H1 (cell line): ENCODE measurements at regions not wholly inside any gene's neighbourhood (a gene's known extent, or its start where the extent isn't known, plus 50 kb on each side); places are given as distances from the start of the nearest gene placed in this dataset.
A peak's percentile ranks its signal among the peaks of the same experiment; 100 is the strongest.

ENCODE experiments used
- CTCF ChIA-PET: fragments of 300-600 bp; sonication (Branson Sonifier 250); formaldehyde crosslinking; loops from one replicate; lab custom pipeline; 2021; ENCODE audit not compliant: partially characterized antibody; lab: Charles Lee
- POLR2A ChIA-PET: fragments of 300-600 bp; sonication (Branson Sonifier 250); formaldehyde crosslinking; loops from one replicate; lab custom pipeline; 2021; ENCODE audit warnings: inconsistent platforms; ENCODE audit not compliant: partially characterized antibody; lab: Charles Lee
- DNase-seq, 2 experiments: peaks; one replicate each; pipeline versions ENCODE4 v3.0.0 to v3.0.0-alpha.2; 2010 to 2022; ENCODE audit warnings: low spot score in 2 of 2, low read depth in 1 of 2, mixed read lengths in 1 of 2
- FAIRE-seq: peaks from 2 replicates; lab custom pipeline; 2011; peaks lifted over from hg19 to GRCh38; lab: Jason Lieb, UNC
- H2AFZ ChIP-seq: 2 replicates; pipeline ENCODE4 v1.8.1; 2012; ENCODE audit warnings: low read length, inconsistent platforms
- H2AK5ac ChIP-seq: 2 replicates; pipeline ENCODE4 v1.6.1; 2013; ENCODE audit warnings: low read depth, low read length
- H2BK120ac ChIP-seq: replicated peaks from 2 replicates; pipeline ENCODE3; 2013; ENCODE audit warnings: low read depth, low read length, inconsistent platforms
- H2BK12ac ChIP-seq: 2 replicates; pipeline ENCODE4 v1.6.1; 2013; ENCODE audit warnings: low read depth, low read length
- H2BK15ac ChIP-seq: 2 replicates; pipeline ENCODE4 v1.6.1; 2013; ENCODE audit warnings: low read length
- H2BK20ac ChIP-seq: 2 replicates; pipeline ENCODE4 v1.6.1; 2013; ENCODE audit warnings: low read length
- H2BK5ac ChIP-seq: 2 replicates; pipeline ENCODE4 v1.6.1; 2013; ENCODE audit warnings: low read depth, low read length
- H3K14ac ChIP-seq: 2 replicates; pipeline ENCODE4 v1.6.1; 2013; ENCODE audit warnings: inconsistent platforms; ENCODE audit not compliant: insufficient read length
- H3K18ac ChIP-seq: 2 replicates; pipeline ENCODE4 v1.6.1; 2013; ENCODE audit warnings: low read length; ENCODE audit errors: extremely low read depth
- H3K23ac ChIP-seq: 2 replicates; pipeline ENCODE4 v1.6.1; 2013; ENCODE audit warnings: inconsistent platforms; ENCODE audit not compliant: insufficient read length
- H3K23me2 ChIP-seq: 2 replicates; pipeline ENCODE4 v1.6.1; 2013; ENCODE audit warnings: low read depth, low read length
- H3K27ac ChIP-seq: 2 replicates; pipeline ENCODE4 v1.6.1; 2011; ENCODE audit warnings: low read depth, low read length, inconsistent platforms
- H3K27me3 ChIP-seq, 4 experiments: replicated peaks in 1 of 4; 1 replicate in 1 of 4; 2 replicates in 3 of 4; pipeline versions ENCODE4 v1.6.1 to v1.8.1; 2011 to 2013; ENCODE audit warnings: low read length in 3 of 4, mild to moderate bottlenecking in 3 of 4, inconsistent platforms in 2 of 4, mixed read lengths in 2 of 4, moderate library complexity in 1 of 4; ENCODE audit not compliant: control insufficient read depth in 3 of 4, insufficient read depth in 3 of 4; ENCODE audit errors: extremely low read depth in 1 of 4
- H3K36me3 ChIP-seq, 4 experiments: 2 replicates each; pipeline versions ENCODE4 v1.6.1 to v1.8.1; 2011 to 2013; ENCODE audit warnings: mild to moderate bottlenecking in 4 of 4, low read length in 3 of 4, moderate library complexity in 2 of 4, control low read depth in 1 of 4, inconsistent platforms in 1 of 4; ENCODE audit not compliant: insufficient read depth in 4 of 4, control insufficient read depth in 2 of 4
- H3K4ac ChIP-seq: replicated peaks from 2 replicates; pipeline ENCODE3; 2013; ENCODE audit warnings: low read length, low read depth, mixed read lengths, inconsistent platforms; ENCODE audit not compliant: insufficient read length
- H3K4me1 ChIP-seq, 4 experiments: replicated peaks in 1 of 4; 1 replicate in 1 of 4; 2 replicates in 3 of 4; pipeline versions ENCODE4 v1.6.1 to v1.8.1; 2011 to 2013; ENCODE audit warnings: low read length in 3 of 4, inconsistent platforms in 2 of 4, mixed read lengths in 1 of 4; ENCODE audit not compliant: insufficient read depth in 4 of 4, control insufficient read depth in 3 of 4
- H3K4me2 ChIP-seq, 2 experiments: 2 replicates each; pipeline versions ENCODE4 v1.6.1 to v1.8.1; 2011 to 2013; ENCODE audit warnings: low read depth in 2 of 2, low read length in 2 of 2, control low read depth in 1 of 2, inconsistent platforms in 1 of 2, mild to moderate bottlenecking in 1 of 2; ENCODE audit not compliant: insufficient read depth in 1 of 2
- H3K4me3 ChIP-seq, 4 experiments: fragments of 200-600, 300-600 bp in 1 of 4; sonication (generic), shearing (Covaris generic), sonication (Bioruptor Twin) in 1 of 4; 2 replicates each; pipeline versions ENCODE4 v1.5.1 to v1.8.1; 2011 to 2016; ENCODE audit warnings: low read length in 4 of 4, low read depth in 3 of 4, control low read depth in 2 of 4, inconsistent platforms in 2 of 4, mild to moderate bottlenecking in 2 of 4, mixed read lengths in 1 of 4, moderate library complexity in 1 of 4; ENCODE audit not compliant: insufficient read depth in 2 of 4; ENCODE audit errors: extremely low read depth in 1 of 4
- H3K56ac ChIP-seq: replicated peaks from 2 replicates; pipeline ENCODE3; 2013; ENCODE audit warnings: low read depth, mild to moderate bottlenecking, mixed read lengths, low read length, inconsistent platforms; ENCODE audit not compliant: insufficient read length
- H3K79me1 ChIP-seq: 2 replicates; pipeline ENCODE4 v1.6.1; 2013; ENCODE audit warnings: low read depth, low read length, control low read depth
- H3K79me2 ChIP-seq, 2 experiments: 2 replicates each; pipeline versions ENCODE4 v1.6.1 to v1.8.1; 2012 to 2013; ENCODE audit warnings: low read length in 2 of 2, mild to moderate bottlenecking in 2 of 2, inconsistent platforms in 1 of 2; ENCODE audit not compliant: insufficient read depth in 2 of 2, control insufficient read depth in 1 of 2
- H3K9ac ChIP-seq, 4 experiments: replicated peaks in 1 of 4; 1 replicate in 1 of 4; 2 replicates in 3 of 4; pipeline versions ENCODE4 v1.6.1 to v1.8.1; 2011 to 2013; ENCODE audit warnings: low read depth in 3 of 4, low read length in 3 of 4, control low read depth in 2 of 4, mild to moderate bottlenecking in 2 of 4, moderate library complexity in 2 of 4, inconsistent platforms in 1 of 4; ENCODE audit errors: extremely low read depth in 1 of 4
- H3K9me3 ChIP-seq, 2 experiments: 2 replicates each; pipeline versions ENCODE4 v1.6.1 to v1.8.1; 2012 to 2013; ENCODE audit warnings: mild to moderate bottlenecking in 2 of 2, moderate library complexity in 2 of 2, control low read depth in 1 of 2, inconsistent platforms in 1 of 2, low read depth in 1 of 2, low read length in 1 of 2, mixed read lengths in 1 of 2; ENCODE audit not compliant: insufficient read depth in 2 of 2
- H4K20me1 ChIP-seq, 2 experiments: replicated peaks in 1 of 2; 2 replicates each; pipeline versions ENCODE3 to v1.8.1; 2011 to 2013; ENCODE audit warnings: inconsistent platforms in 2 of 2, low read length in 2 of 2, mild to moderate bottlenecking in 1 of 2; ENCODE audit not compliant: insufficient read depth in 2 of 2, control insufficient read depth in 1 of 2
- H4K5ac ChIP-seq: 2 replicates; pipeline ENCODE4 v1.6.1; 2013; ENCODE audit warnings: low read length, low read depth, mixed read lengths, inconsistent platforms; ENCODE audit not compliant: insufficient read length
- H4K8ac ChIP-seq: 2 replicates; pipeline ENCODE4 v1.8.0; 2013; ENCODE audit warnings: mild to moderate bottlenecking, moderate library complexity, low read length, inconsistent platforms; ENCODE audit not compliant: insufficient read depth; ENCODE audit errors: extremely low read depth
- H4K91ac ChIP-seq: replicated peaks from 2 replicates; pipeline ENCODE3; 2013; ENCODE audit warnings: low read length, mixed read lengths, inconsistent platforms; ENCODE audit not compliant: insufficient read length
- CEBPB ChIP-seq: IDR thresholded peaks from 2 replicates; pipeline ENCODE4 v1.6.1; 2012; ENCODE audit warnings: low read depth, low read length
- CHD2 ChIP-seq: IDR thresholded peaks from 2 replicates; pipeline ENCODE4 v1.6.1; 2012; ENCODE audit warnings: low read length, improper control_type of control experiment
- WGBS, 2 experiments: shearing (Covaris generic) in 1 of 2; methylation state at CpG; one replicate each; pipeline versions ENCODE4 v1.1.6 to v1.1.7; 2013 to 2015; ENCODE audit warnings: low lambda C conversion rate in 2 of 2, mixed read lengths in 2 of 2, inconsistent platforms in 1 of 2, low coverage in 1 of 2, missing lambda C conversion rate in 1 of 2; ENCODE audit not compliant: insufficient replicate concordance in 2 of 2, insufficient coverage in 1 of 2, insufficient read length in 1 of 2; ENCODE audit errors: extremely low coverage in 1 of 2, missing lambda C conversion rate in 1 of 2; 5-methylcytosine and 5-hydroxymethylcytosine counted together

GRCh38 chr2:166653185-166653813 is 159.2 kb upstream of the SCN7A start:
- H3K4ac ChIP-seq: no peak overlapping the region
- no peaks in the 10 kb centered on the region for H3K79me2 ChIP-seq
- no peaks in the 10 kb centered on the region for H3K4me1 ChIP-seq
- no peak overlapping the region for H2BK15ac ChIP-seq
- H3K27me3 ChIP-seq: no peaks in the 10 kb centered on the region
- DNase-seq: no peak
- H3K9ac ChIP-seq: no peak overlapping the region
- H3K4me2 ChIP-seq: no peak overlapping the region
- FAIRE-seq: no peak
- H2AK5ac ChIP-seq: no peak overlapping the region
- no peaks in the 10 kb centered on the region for H3K23me2 ChIP-seq
- ChIA-PET CTCF (interaction anchor here (0.6 to 1.3 kb wide), 2 partner anchors 15 to 41 kb away, joined by 3 read pairs; no protein-coding TSS in a partner anchor), POLR2A (no interaction called here)
- no peak overlapping the region for H2BK12ac ChIP-seq
- H3K18ac ChIP-seq: no peak overlapping the region
- no peak overlapping the region for H3K23ac ChIP-seq
- no peak overlapping the region for H2AFZ ChIP-seq
- no peaks in the 10 kb centered on the region for H4K20me1 ChIP-seq
- H2BK20ac ChIP-seq: no peak overlapping the region
- TF ChIP-seq CEBPB: peak; percentile 48; the same call in 1 of the 2 replicates
- TF ChIP-seq CHD2: no peak
- H2BK120ac ChIP-seq: no peak overlapping the region
- no peak overlapping the region for H3K14ac ChIP-seq
- no peaks in the 10 kb centered on the region for H3K36me3 ChIP-seq
- H4K91ac ChIP-seq: no peak overlapping the region
- H3K4me3 ChIP-seq: no peak overlapping the region
- no peak overlapping the region for H4K5ac ChIP-seq
- H4K8ac ChIP-seq: no peak overlapping the region
- no peaks in the 10 kb centered on the region for H3K9me3 ChIP-seq
- no peak overlapping the region for H3K27ac ChIP-seq
- H2BK5ac ChIP-seq: no peak overlapping the region
- no peak overlapping the region for H3K56ac ChIP-seq
- WGBS, 2 experiments: 96% methylated on average over 4 of the region's 4 CpGs; no CpG with 5 or more reads in 1 of the 2 experiments
- no peaks in the 10 kb centered on the region for H3K79me1 ChIP-seq
